ENCODE measurements at regions not wholly inside any gene's neighbourhood (a gene's known extent, or its start where the extent isn't known, plus 50 kb on each side); places are given as distances from the start of the nearest gene placed in this dataset.

DNA sequence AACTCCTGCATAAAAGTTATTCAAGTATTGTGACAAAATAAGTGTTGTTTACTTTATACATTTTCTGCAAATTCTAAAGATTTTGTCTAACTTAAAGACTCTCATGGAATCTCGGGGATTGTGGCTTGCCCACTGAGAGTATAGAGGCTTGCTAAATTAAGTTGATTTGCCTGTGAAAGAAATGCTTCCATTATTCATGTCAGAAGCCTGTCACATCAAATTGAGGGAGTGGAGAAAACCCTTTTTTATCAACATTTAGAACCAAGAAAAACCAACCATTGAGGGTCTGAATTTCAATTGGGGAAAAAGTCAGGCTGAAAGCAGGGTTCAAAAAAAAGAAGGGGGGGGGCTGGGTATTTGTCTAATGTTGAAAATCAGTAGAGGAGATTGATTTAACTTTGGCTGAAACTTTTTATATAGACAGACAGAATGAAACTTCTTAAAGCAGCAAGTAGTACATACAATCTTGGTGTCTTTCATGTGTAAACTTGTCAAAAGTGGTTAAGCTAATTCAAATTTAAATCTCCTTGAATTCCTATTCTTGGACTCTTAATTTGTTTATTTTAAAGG, 144.8 kb upstream of the CXorf66 start:
- Histone ChIP-seq H3K27ac (ENCODE audit: insufficient read depth, low read depth, low read length) (no peak overlapping the region), H3K9me1 (replicated peaks; ENCODE audit: control insufficient read depth, extremely low read depth, insufficient read depth, low read length) (no peaks in the 10 kb centered on the region), H3K4me3 (replicated peaks in 1 of 3; ENCODE audit: insufficient read depth in 1 of 3, low read depth in 1 of 3, low read length in 3 of 3) (no peak overlapping the region), H3K4me1 (ENCODE audit: control insufficient read depth, extremely low read depth, insufficient read depth, low read length) (no peaks in the 10 kb centered on the region), H3K79me2 (ENCODE audit: control insufficient read depth, insufficient read depth, low read length) (no peaks in the 10 kb centered on the region), H2AFZ (ENCODE audit: low read depth, low read length) (no peak overlapping the region), H4K20me1 (replicated peaks; ENCODE audit: control insufficient read depth, extremely low read depth, insufficient read depth, low read length) (no peaks in the 10 kb centered on the region), H3K9ac (replicated peaks; ENCODE audit: extremely low read depth, insufficient read depth, low read length) (no peak overlapping the region), H3K27me3 (ENCODE audit: control insufficient read depth in 2 of 2, insufficient read depth in 2 of 2, low read length in 2 of 2) (no peaks in the 10 kb centered on the region), H3K4me2 (ENCODE audit: insufficient read depth, low read length) (no peak overlapping the region), H3K36me3 (ENCODE audit: control insufficient read depth in 2 of 2, extremely low read depth in 1 of 2, insufficient read depth in 2 of 2, low read length in 2 of 2) (no peaks in the 10 kb centered on the region), H3K9me3 (replicated peaks; ENCODE audit: control insufficient read depth, insufficient read depth, low read length) (no peaks in the 10 kb centered on the region)
- no TSS peak for BruUV-seq (replicated peaks)
- POLR2A ChIA-PET = no interaction called here
- no peak for TF ChIP-seq POLR2AphosphoS5 (IDR thresholded peaks at IDR 0.05; ENCODE audit: insufficient read depth, low read depth, low read length)
- no peak for TF ChIP-seq MYC (IDR thresholded peaks at IDR 0.05; ENCODE audit: low read depth, low read length)
- no peak for TF ChIP-seq JUN (IDR thresholded peaks at IDR 0.05; ENCODE audit: borderline replicate concordance, insufficient read depth, insufficient read length, low read depth)
- no peak for TF ChIP-seq FOS (IDR thresholded peaks at IDR 0.05; ENCODE audit: borderline replicate concordance, insufficient read depth, low read length)
- no peak for TF ChIP-seq POLR2A (IDR thresholded peaks at IDR 0.05; ENCODE audit: low read depth, low read length)
- TF ChIP-seq GATA2 (IDR thresholded peaks at IDR 0.05; ENCODE audit: insufficient read depth, insufficient read length, low read depth, low read length) = no peak
- no peak for TF ChIP-seq EZH2 (IDR thresholded peaks at IDR 0.05; ENCODE audit: borderline replicate concordance, low read depth, low read length, severe bottlenecking)
- TF ChIP-seq, protein P1, sequence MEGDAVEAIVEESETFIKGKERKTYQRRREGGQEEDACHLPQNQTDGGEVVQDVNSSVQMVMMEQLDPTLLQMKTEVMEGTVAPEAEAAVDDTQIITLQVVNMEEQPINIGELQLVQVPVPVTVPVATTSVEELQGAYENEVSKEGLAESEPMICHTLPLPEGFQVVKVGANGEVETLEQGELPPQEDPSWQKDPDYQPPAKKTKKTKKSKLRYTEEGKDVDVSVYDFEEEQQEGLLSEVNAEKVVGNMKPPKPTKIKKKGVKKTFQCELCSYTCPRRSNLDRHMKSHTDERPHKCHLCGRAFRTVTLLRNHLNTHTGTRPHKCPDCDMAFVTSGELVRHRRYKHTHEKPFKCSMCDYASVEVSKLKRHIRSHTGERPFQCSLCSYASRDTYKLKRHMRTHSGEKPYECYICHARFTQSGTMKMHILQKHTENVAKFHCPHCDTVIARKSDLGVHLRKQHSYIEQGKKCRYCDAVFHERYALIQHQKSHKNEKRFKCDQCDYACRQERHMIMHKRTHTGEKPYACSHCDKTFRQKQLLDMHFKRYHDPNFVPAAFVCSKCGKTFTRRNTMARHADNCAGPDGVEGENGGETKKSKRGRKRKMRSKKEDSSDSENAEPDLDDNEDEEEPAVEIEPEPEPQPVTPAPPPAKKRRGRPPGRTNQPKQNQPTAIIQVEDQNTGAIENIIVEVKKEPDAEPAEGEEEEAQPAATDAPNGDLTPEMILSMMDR (IDR thresholded peaks at IDR 0.05; ENCODE audit: extremely low read depth in 1 of 2, insufficient read depth in 1 of 2, low read depth in 1 of 2, low read length in 2 of 2) = no peak
- TF ChIP-seq, protein P2, sequence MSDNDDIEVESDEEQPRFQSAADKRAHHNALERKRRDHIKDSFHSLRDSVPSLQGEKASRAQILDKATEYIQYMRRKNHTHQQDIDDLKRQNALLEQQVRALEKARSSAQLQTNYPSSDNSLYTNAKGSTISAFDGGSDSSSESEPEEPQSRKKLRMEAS (IDR thresholded peaks at IDR 0.05; ENCODE audit: insufficient read depth, insufficient read length) = no peak
- DNase-seq (ENCODE audit: low read depth, low spot score) (no peak), FAIRE-seq (no peak)
- CTCF ChIA-PET = no interaction called here
- dilution Hi-C loops (cut with MboI; ENCODE audit: extremely low pct_ligation_motif_present, low sequenced_read_pairs) = no loop called here
- intact Hi-C loops (cut with micrococcal nuclease) = no loop called here

Data from endothelial cell of umbilical vein (primary cell).